Right lobe of liver (tissue), 6 donors: ENCODE measurements at regions not wholly inside any gene's neighbourhood (a gene's known extent, or its start where the extent isn't known, plus 50 kb on each side); places are given as distances from the start of the nearest gene placed in this dataset.

Source experiments
- ATAC-seq, 4 donors: fragments of 200-7000 bp; cut with Tn5 transposase; one replicate each; pipeline ENCODE4 v1.9.1; 2020; ENCODE audit warnings: mild to moderate bottlenecking in 4 of 4, moderate library complexity in 4 of 4
- DNase-seq, 3 donors: peaks; one replicate each; pipeline ENCODE4 v3.0.0-alpha.2; 2020
- H3K27ac ChIP-seq, 3 donors: fragments of 200-600 bp; one replicate each; pipeline ENCODE4 v1.8.0; 2022
- H3K27me3 ChIP-seq, 2 donors: fragments of 200-600 bp; one replicate each; pipeline ENCODE4 v1.8.0; 2022
- H3K36me3 ChIP-seq, 4 donors: fragments of 200-600 bp; sonication (generic) in 1 of 4; one replicate each; pipeline versions ENCODE4 v1.5.1 to v1.8.0; 2017 to 2022; ENCODE audit warnings: control low read depth in 1 of 4
- H3K4me1 ChIP-seq, 4 donors: fragments of 200-600 bp; sonication (generic) in 1 of 4; one replicate each; pipeline versions ENCODE4 v1.5.1 to v1.8.0; 2017 to 2022; ENCODE audit warnings: control low read depth in 1 of 4
- H3K4me3 ChIP-seq, 3 donors: fragments of 200-600 bp; one replicate each; pipeline ENCODE4 v1.8.0; 2022
- H3K9me3 ChIP-seq, 4 donors: fragments of 200-600 bp; sonication (generic) in 1 of 4; one replicate each; pipeline versions ENCODE4 v1.5.1 to v1.8.0; 2017 to 2022; ENCODE audit warnings: control low read depth in 1 of 4
- CTCF ChIP-seq, 4 donors: fragments of 200-600 bp in 3 of 4; fragments of 450-650 bp in 1 of 4; IDR thresholded peaks; one replicate each; pipeline versions ENCODE4 v1.5.1 to v1.8.0; 2016 to 2022; ENCODE audit warnings: antibody characterized with exemption in 4 of 4, mild to moderate bottlenecking in 2 of 4
- POLR2A ChIP-seq: fragments of 450-650 bp; IDR thresholded peaks from one replicate; pipeline ENCODE4 v1.6.1; 2017; ENCODE audit warnings: antibody characterized with exemption, mild to moderate bottlenecking
- WGBS: methylation state at CpG from one replicate; pipeline ENCODE4 v1.1.6; 2018; ENCODE audit warnings: low coverage, low lambda C conversion rate; ENCODE audit not compliant: insufficient coverage; ENCODE audit errors: missing lambda C conversion rate; 5-methylcytosine and 5-hydroxymethylcytosine counted together
- intact Hi-C, 2 donors: fragments of 100-400 bp; cut with DNase I; formaldehyde crosslinking; loops; one replicate each; pipeline versions ENCODE4 v1.11.2 to v1.14.1; 2022
- donor health status: DM: no; HTN: yes; CAD: no.
- donor health status: DM: no; HTN: no; CAD: no.
- donor health status: DM: no; HTN: no; CAD: no.
- donor health status: DM: no; HTN: yes; CAD: no.
- donor health status: DM: no; HTN: yes; CAD: no.

- peak; percentile 20 to 58 (median 38) for ATAC-seq
- peak in 1 of 3 donors; percentile 48 for DNase-seq
- no peak for TF ChIP-seq CTCF (IDR thresholded peaks at IDR 0.05)
- TF ChIP-seq POLR2A, result no peak
- WGBS, result 20% methylated on average over 6 of the region's 7 CpGs
- Histone ChIP-seq H3K4me1 (peaks cover 3 to 31% (median 13%) of the 10 kb centered on the region in 4 donors), H3K9me3 (no peaks in the 10 kb centered on the region), H3K27ac (peak overlapping the region; percentile 22 to 77 (median 75)), H3K27me3 (no peaks in the 10 kb centered on the region), H3K4me3 (peak overlapping the region in 1 of 3 donors; percentile 10), H3K36me3 (no peaks in the 10 kb centered on the region)
- intact Hi-C loops, result no loop called here
These were observed 71.1 kb upstream of the CD180 start for GRCh38 chr5:67267512-67268216.

- Histone ChIP-seq H3K4me1 (peaks cover 3 to 31% (median 13%) of the 10 kb centered on the region in 4 donors), H3K27me3 (no peaks in the 10 kb centered on the region), H3K4me3 (no peak overlapping the region), H3K36me3 (no peaks in the 10 kb centered on the region), H3K9me3 (no peaks in the 10 kb centered on the region), H3K27ac (no peak overlapping the region)
- DNase-seq (no peak), ATAC-seq (no peak)
- WGBS, result 88% methylated on average over 6 of the region's 6 CpGs
- intact Hi-C loops, result no loop called here
- no peak for TF ChIP-seq CTCF (IDR thresholded peaks at IDR 0.05)
- no peak for TF ChIP-seq POLR2A
These were observed 70.2 kb upstream of the CD180 start for GRCh38 chr5:67266654-67267350.

GRCh38 chr5:67265951-67266350, 69.4 kb upstream of the CD180 start:
- no peak for DNase-seq
- Histone ChIP-seq H3K9me3 (no peaks in the 10 kb centered on the region), H3K4me1 (peaks cover 3 to 31% (median 13%) of the 10 kb centered on the region in 4 donors), H3K4me3 (no peak overlapping the region), H3K36me3 (no peaks in the 10 kb centered on the region), H3K27me3 (no peaks in the 10 kb centered on the region), H3K27ac (no peak overlapping the region)
- WGBS, result 75% methylated on average over 1 of the region's 1 CpG
- intact Hi-C loops, result no loop called here
- TF ChIP-seq POLR2A (no peak), CTCF (IDR thresholded peaks at IDR 0.05) (no peak)
- ATAC-seq, result no peak

GRCh38 chr5:67263656-67264408, 67.2 kb upstream of the CD180 start:
- no peak overlapping the region for H3K27ac ChIP-seq
- intact Hi-C loops, result no loop called here
- 89% methylated on average over 4 of the region's 4 CpGs for WGBS
- TF ChIP-seq POLR2A (no peak), CTCF (IDR thresholded peaks at IDR 0.05) (no peak)
- H3K9me3 ChIP-seq, result no peaks in the 10 kb centered on the region
- no peak for DNase-seq
- no peak for ATAC-seq
- no peaks in the 10 kb centered on the region for H3K27me3 ChIP-seq
- no peaks in the 10 kb centered on the region for H3K36me3 ChIP-seq
- peaks cover 0 to 22% (median 8%) of the 10 kb centered on the region in 4 donors for H3K4me1 ChIP-seq
- no peak overlapping the region for H3K4me3 ChIP-seq
